SK-N-SH treated with all-trans-retinoic acid at 6 μM for 48 hours (cell line): ENCODE measurements at regions not wholly inside any gene's neighbourhood (a gene's known extent, or its start where the extent isn't known, plus 50 kb on each side); places are given as distances from the start of the nearest gene placed in this dataset.

Source experiments
- CREB5 ChIP-seq: fragments of 250-450 bp; sonication (Bioruptor Pico); IDR thresholded peaks from 2 replicates; pipeline ENCODE4 v1.5.1; 2020; ENCODE audit warnings: low read depth, mild to moderate bottlenecking, moderate library complexity
- CSDC2 ChIP-seq: fragments of 250-450 bp; sonication (Bioruptor Pico); IDR thresholded peaks from 2 replicates; pipeline ENCODE4 v1.5.0; 2020; ENCODE audit warnings: mild to moderate bottlenecking, moderate library complexity
- ESRRG ChIP-seq: fragments of 250-450 bp; sonication (Bioruptor Pico); IDR thresholded peaks from 2 replicates; pipeline ENCODE4 v1.6.1; 2021; ENCODE audit warnings: mild to moderate bottlenecking
- GLIS3 ChIP-seq: fragments of 250-450 bp; sonication (Bioruptor Pico); IDR thresholded peaks from 2 replicates; pipeline ENCODE4 v1.5.0; 2020; ENCODE audit warnings: mild to moderate bottlenecking, moderate library complexity
- OSR1 ChIP-seq: fragments of 250-450 bp; sonication (Bioruptor Pico); IDR thresholded peaks from 2 replicates; pipeline ENCODE4 v1.8.0; 2022; ENCODE audit warnings: moderate library complexity, mild to moderate bottlenecking, inconsistent platforms
- PATZ1 ChIP-seq: fragments of 250-450 bp; sonication (Bioruptor Pico); IDR thresholded peaks from 2 replicates; pipeline ENCODE4 v1.8.0; 2020; ENCODE audit warnings: mild to moderate bottlenecking, moderate library complexity, borderline replicate concordance
- PPARA ChIP-seq: fragments of 250-450 bp; sonication (Bioruptor Pico); IDR thresholded peaks from 2 replicates; pipeline ENCODE4 v1.5.0; 2020; ENCODE audit warnings: mild to moderate bottlenecking, borderline replicate concordance
- ZFP3 ChIP-seq: fragments of 250-450 bp; sonication (Bioruptor Pico); IDR thresholded peaks from 2 replicates; pipeline ENCODE4 v1.5.0; 2020; ENCODE audit warnings: mild to moderate bottlenecking, moderate library complexity
- ZFP30 ChIP-seq: fragments of 450-650 bp; formaldehyde crosslinking; IDR thresholded peaks from 2 replicates; pipeline ENCODE4 v1.5.0; 2022; ENCODE audit warnings: mild to moderate bottlenecking, moderate library complexity
- ZNF70 ChIP-seq: fragments of 450-650 bp; formaldehyde crosslinking; IDR thresholded peaks from 2 replicates; pipeline ENCODE4 v1.5.0; 2020; ENCODE audit warnings: mild to moderate bottlenecking, moderate library complexity

- TF ChIP-seq OSR1 (CRISPR knock-in tag) (no peak), GLIS3 (CRISPR knock-in tag) (no peak), ZFP3 (CRISPR knock-in tag) (no peak), PATZ1 (CRISPR knock-in tag) (no peak), PPARA (CRISPR knock-in tag) (no peak), ESRRG (CRISPR knock-in tag) (no peak), ZFP30 (CRISPR knock-in tag) (no peak), CREB5 (CRISPR knock-in tag) (no peak), CSDC2 (CRISPR knock-in tag) (no peak), ZNF70 (CRISPR knock-in tag) (no peak)
These were observed 257.7 kb downstream of the EN1 start for GRCh38 chr2:118589721-118590120.
